PC-9 (cell line): ENCODE measurements at regions not wholly inside any gene's neighbourhood (a gene's known extent, or its start where the extent isn't known, plus 50 kb on each side); places are given as distances from the start of the nearest gene placed in this dataset.

Source experiments
- BruUV-seq: library from RNA; stranded (reverse); fragments of 400-500 nt; replicated peaks from 2 replicates; lab custom pipeline; 2021; lab: Mats Ljungman, UMichigan
- CTCF ChIA-PET: fragments of 300-600 bp; sonication (Branson Sonifier 250); formaldehyde crosslinking; loops from one replicate; lab custom pipeline; 2022; ENCODE audit warnings: antibody characterized with exemption; lab: Charles Lee
- POLR2A ChIA-PET: fragments of 300-600 bp; sonication (Branson Sonifier 250); formaldehyde crosslinking; loops from one replicate; lab custom pipeline; 2022; ENCODE audit warnings: antibody characterized with exemption; ENCODE audit not compliant: unreplicated experiment; lab: Charles Lee
- DNase-seq, 2 experiments: peaks; one replicate each; pipeline versions ENCODE4 v3.0.0 to v3.0.0-alpha.2; 2015 to 2022; ENCODE audit warnings: mixed read lengths in 1 of 2
- H2AFZ ChIP-seq: fragments of 200-600 bp; sonication (generic); 2 replicates; pipeline ENCODE4 v1.8.1; 2017; ENCODE audit warnings: antibody characterized with exemption
- H3F3A ChIP-seq: fragments of 200-600 bp; sonication (generic); 2 replicates; pipeline ENCODE4 v1.8.1; 2017; ENCODE audit warnings: antibody characterized with exemption, mild to moderate bottlenecking, low read depth; ENCODE audit not compliant: insufficient read depth
- H3K27ac ChIP-seq: fragments of 200-600 bp; sonication (generic); 2 replicates; pipeline ENCODE4 v1.6.1; 2016; ENCODE audit warnings: mixed run types
- H3K27me3 ChIP-seq: fragments of 200-600 bp; sonication (generic); 2 replicates; pipeline ENCODE4 v1.6.1; 2016; ENCODE audit warnings: low read depth, mixed run types; ENCODE audit not compliant: insufficient read depth
- H3K36me3 ChIP-seq: fragments of 200-600 bp; sonication (generic); 2 replicates; pipeline ENCODE4 v1.6.1; 2016; ENCODE audit warnings: low read depth, mixed run types
- H3K4me1 ChIP-seq: fragments of 200-600 bp; sonication (generic); replicated peaks from 2 replicates; pipeline ENCODE4 v1.6.1; 2016; ENCODE audit warnings: mixed run types; ENCODE audit not compliant: insufficient read depth
- H3K4me2 ChIP-seq: fragments of 200-600 bp; sonication (generic); 2 replicates; pipeline ENCODE4 v1.6.1; 2017; ENCODE audit warnings: mixed run types
- H3K4me3 ChIP-seq: fragments of 200-600 bp; sonication (generic); 2 replicates; pipeline ENCODE4 v1.6.1; 2016; ENCODE audit warnings: mixed run types
- H3K79me2 ChIP-seq: fragments of 200-600 bp; sonication (generic); 2 replicates; pipeline ENCODE4 v1.6.1; 2017; ENCODE audit warnings: low read depth, mixed run types
- H3K9me2 ChIP-seq: fragments of 200-600 bp; sonication (generic); 2 replicates; pipeline ENCODE4 v1.8.1; 2017; ENCODE audit warnings: mild to moderate bottlenecking; ENCODE audit not compliant: insufficient read depth
- H3K9me3 ChIP-seq: fragments of 200-600 bp; sonication (generic); 2 replicates; pipeline ENCODE4 v1.8.1; 2016; ENCODE audit warnings: low read depth; ENCODE audit not compliant: insufficient read depth
- H4K20me1 ChIP-seq: fragments of 200-600 bp; sonication (generic); 2 replicates; pipeline ENCODE4 v1.8.1; 2017; ENCODE audit not compliant: insufficient read depth
- EZH2 ChIP-seq: fragments of 200-600 bp; sonication (generic); IDR thresholded peaks from 2 replicates; pipeline ENCODE4 v1.8.0; 2017; ENCODE audit warnings: antibody characterized with exemption, low read depth
- intact Hi-C: fragments of 100-400 bp; cut with micrococcal nuclease; formaldehyde crosslinking; loops from one replicate; pipeline ENCODE4 v1.10.0; 2022; ENCODE audit not compliant: unreplicated experiment
- TF ChIP-seq, protein P1 (sequence below): fragments of 200-600 bp; sonication (generic); conservative IDR thresholded peaks from 2 replicates; pipeline ENCODE4 v1.6.1; 2017; ENCODE audit warnings: mixed run types, antibody characterized with exemption, mild to moderate bottlenecking, moderate library complexity

GRCh38 chr7:112989531-112989930, 97.1 kb downstream of the GPR85 start:
- Histone ChIP-seq H3K79me2 (no peaks in the 10 kb centered on the region), H3K9me3 (no peaks in the 10 kb centered on the region), H3K4me1 (no peaks in the 10 kb centered on the region), H3K27me3 (no peaks in the 10 kb centered on the region), H4K20me1 (no peaks in the 10 kb centered on the region), H3K36me3 (no peaks in the 10 kb centered on the region), H3K4me2 (no peak overlapping the region), H3K9me2 (0 out of 2 replicates have a peak, but pooled peaks cover 4% of the 10 kb centered on the region), H3K27ac (no peak overlapping the region), H2AFZ (no peak overlapping the region), H3F3A (no peaks in the 10 kb centered on the region), H3K4me3 (no peak overlapping the region)
- no peak for DNase-seq
- CTCF ChIA-PET = no interaction called here
- intact Hi-C loops = no loop called here
- TF ChIP-seq, protein P1, sequence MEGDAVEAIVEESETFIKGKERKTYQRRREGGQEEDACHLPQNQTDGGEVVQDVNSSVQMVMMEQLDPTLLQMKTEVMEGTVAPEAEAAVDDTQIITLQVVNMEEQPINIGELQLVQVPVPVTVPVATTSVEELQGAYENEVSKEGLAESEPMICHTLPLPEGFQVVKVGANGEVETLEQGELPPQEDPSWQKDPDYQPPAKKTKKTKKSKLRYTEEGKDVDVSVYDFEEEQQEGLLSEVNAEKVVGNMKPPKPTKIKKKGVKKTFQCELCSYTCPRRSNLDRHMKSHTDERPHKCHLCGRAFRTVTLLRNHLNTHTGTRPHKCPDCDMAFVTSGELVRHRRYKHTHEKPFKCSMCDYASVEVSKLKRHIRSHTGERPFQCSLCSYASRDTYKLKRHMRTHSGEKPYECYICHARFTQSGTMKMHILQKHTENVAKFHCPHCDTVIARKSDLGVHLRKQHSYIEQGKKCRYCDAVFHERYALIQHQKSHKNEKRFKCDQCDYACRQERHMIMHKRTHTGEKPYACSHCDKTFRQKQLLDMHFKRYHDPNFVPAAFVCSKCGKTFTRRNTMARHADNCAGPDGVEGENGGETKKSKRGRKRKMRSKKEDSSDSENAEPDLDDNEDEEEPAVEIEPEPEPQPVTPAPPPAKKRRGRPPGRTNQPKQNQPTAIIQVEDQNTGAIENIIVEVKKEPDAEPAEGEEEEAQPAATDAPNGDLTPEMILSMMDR = no peak
- TF ChIP-seq EZH2 = no peak
- POLR2A ChIA-PET = no interaction called here
- BruUV-seq = no TSS peak

- DNase-seq = no peak
- intact Hi-C loops = no loop called here
- H3K36me3 ChIP-seq = no peaks in the 10 kb centered on the region
- no TSS peak for BruUV-seq
- no peaks in the 10 kb centered on the region for H3K9me3 ChIP-seq
- H3K4me3 ChIP-seq = no peak overlapping the region
- CTCF ChIA-PET = no interaction called here
- no peaks in the 10 kb centered on the region for H3K4me1 ChIP-seq
- H2AFZ ChIP-seq = no peak overlapping the region
- H3K27me3 ChIP-seq = no peaks in the 10 kb centered on the region
- POLR2A ChIA-PET = no interaction called here
- no peaks in the 10 kb centered on the region for H3K9me2 ChIP-seq
- TF ChIP-seq, protein P1 = no peak
- H3K79me2 ChIP-seq = no peaks in the 10 kb centered on the region
- no peak overlapping the region for H3K4me2 ChIP-seq
- no peak overlapping the region for H3K27ac ChIP-seq
- H3F3A ChIP-seq = no peaks in the 10 kb centered on the region
- H4K20me1 ChIP-seq = no peaks in the 10 kb centered on the region
These were observed 99.5 kb downstream of the GPR85 start for GRCh38 chr7:112987171-112987570.

DNA sequence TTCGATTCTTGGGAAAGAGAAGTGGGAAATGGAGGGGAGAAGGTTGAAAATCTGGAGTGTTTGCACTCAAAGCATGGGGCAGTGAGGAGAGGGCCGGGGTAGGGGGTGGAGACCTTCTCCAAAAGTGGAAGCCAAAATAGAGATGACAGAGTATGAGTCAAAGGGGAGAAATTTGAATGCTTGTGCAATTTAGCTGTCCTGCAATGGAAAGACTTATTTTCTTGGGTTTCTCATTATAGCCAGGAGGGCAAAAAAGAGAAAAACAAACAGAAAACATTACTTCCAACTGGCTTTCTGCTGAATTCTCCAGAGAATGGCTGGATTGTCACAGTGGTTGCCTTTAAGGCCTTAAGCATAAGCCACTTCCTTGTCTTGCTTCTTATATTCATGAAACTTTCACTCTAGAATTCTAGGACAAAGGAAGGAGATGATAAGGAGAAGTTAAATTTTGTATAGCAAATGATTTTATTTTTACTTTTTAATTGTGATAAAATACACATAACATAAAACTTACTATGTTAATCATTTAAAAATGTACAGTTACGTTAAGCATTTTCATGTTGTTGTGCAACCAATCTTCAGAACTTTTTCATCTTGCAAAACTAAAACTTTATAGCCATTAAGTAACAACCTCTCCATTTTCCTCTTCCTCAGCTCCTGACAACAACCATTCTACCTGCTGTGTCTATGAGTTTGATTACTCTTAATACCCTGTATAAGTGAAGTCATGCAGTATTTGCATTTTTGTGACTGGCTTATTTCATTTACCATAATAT, 100.2 kb downstream of the GPR85 start:
- no peaks in the 10 kb centered on the region for H3K36me3 ChIP-seq

More for the DNA sequence above, 100.2 kb downstream of the GPR85 start:
- Histone ChIP-seq H3F3A (no peaks in the 10 kb centered on the region), H3K4me3 (no peak overlapping the region), H4K20me1 (no peaks in the 10 kb centered on the region), H3K27me3 (no peaks in the 10 kb centered on the region), H3K9me2 (no peaks in the 10 kb centered on the region), H2AFZ (no peak overlapping the region), H3K4me1 (no peaks in the 10 kb centered on the region), H3K9me3 (no peaks in the 10 kb centered on the region), H3K79me2 (no peaks in the 10 kb centered on the region), H3K4me2 (no peak overlapping the region), H3K27ac (no peak overlapping the region)
- POLR2A ChIA-PET = no interaction called here
- CTCF ChIA-PET = no interaction called here
- TF ChIP-seq, protein P1 = no peak
- TF ChIP-seq EZH2 = no peak
- DNase-seq = no peak
- intact Hi-C loops = no loop called here
- no TSS peak for BruUV-seq
